ENCODE measurements at regions not wholly inside any gene's neighbourhood (a gene's known extent, or its start where the extent isn't known, plus 50 kb on each side); places are given as distances from the start of the nearest gene placed in this dataset.

DNA sequence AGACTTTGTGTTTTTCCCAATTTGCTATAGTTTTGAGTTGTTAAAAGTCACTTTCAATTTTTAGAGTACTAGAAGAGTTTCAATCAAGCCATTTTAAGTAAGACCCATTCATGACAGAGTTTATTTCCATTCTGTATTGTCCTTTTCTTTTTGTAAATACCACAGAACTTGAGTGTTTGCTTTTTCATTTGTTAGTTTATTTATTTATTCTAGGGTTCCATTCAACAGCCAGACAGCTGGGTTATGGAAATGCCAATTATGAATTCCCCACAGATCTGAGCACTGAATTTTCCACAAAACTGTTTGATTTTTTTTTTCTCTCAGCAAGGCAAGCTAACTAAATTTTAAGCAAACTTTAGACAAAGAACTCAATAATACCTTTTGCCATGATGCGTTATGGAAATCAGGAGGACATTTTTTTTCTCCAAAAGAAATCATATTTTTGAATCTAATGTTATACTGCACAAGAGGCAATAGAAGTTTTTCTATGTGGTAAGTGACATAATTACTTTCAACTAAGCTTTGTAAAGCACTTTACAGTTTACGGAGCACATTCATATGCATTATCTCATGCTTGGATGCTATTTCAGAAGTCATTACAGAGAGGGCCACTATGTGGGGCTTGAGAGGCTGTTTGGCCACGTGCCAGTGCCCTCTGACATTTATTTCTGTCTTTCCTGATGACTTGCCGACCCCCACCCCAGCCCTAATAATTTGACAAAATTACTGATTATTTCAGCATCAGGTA lies 181.5 kb downstream of the VRK1 start (continued):
- TF ChIP-seq ZFP3 (tag by site-specific recombination; IDR thresholded peaks at IDR 0.05; ENCODE audit: low read depth) (no peak), KLF8 (tag by site-specific recombination; IDR thresholded peaks at IDR 0.05) (no peak; the same call in 1 of the 2 replicates), SALL2 (tag by site-specific recombination; IDR thresholded peaks at IDR 0.05; ENCODE audit: borderline replicate concordance) (no peak), ZBTB21 (tag by site-specific recombination; IDR thresholded peaks at IDR 0.05) (no peak), ZNF416 (tag by site-specific recombination; IDR thresholded peaks at IDR 0.05) (no peak), ZNF555 (tag by site-specific recombination; conservative IDR thresholded peaks at IDR 0.05) (no peak), ZNF391 (tag by site-specific recombination; IDR thresholded peaks at IDR 0.05; ENCODE audit: borderline replicate concordance, low read depth) (no peak; the same call in 1 of the 2 replicates), RBAK (tag by site-specific recombination; IDR thresholded peaks at IDR 0.05) (no peak), SP3 (tag by site-specific recombination; IDR thresholded peaks at IDR 0.05) (no peak), ZNF561 (tag by site-specific recombination; IDR thresholded peaks at IDR 0.05; ENCODE audit: borderline replicate concordance) (no peak), ZNF585B (tag by site-specific recombination; IDR thresholded peaks at IDR 0.05) (no peak), ZBTB1 (tag by site-specific recombination; IDR thresholded peaks at IDR 0.05) (no peak), ZNF660 (tag by site-specific recombination; IDR thresholded peaks at IDR 0.05) (peak; percentile 63; the same call in 1 of the 2 replicates), REPIN1 (tag by site-specific recombination; IDR thresholded peaks at IDR 0.05; ENCODE audit: low read depth) (no peak), ZNF624 (tag by site-specific recombination; IDR thresholded peaks at IDR 0.05) (no peak), HOXA7 (CRISPR knock-in tag; IDR thresholded peaks at IDR 0.05; ENCODE audit: borderline replicate concordance) (no peak), KLF10 (tag by site-specific recombination; IDR thresholded peaks at IDR 0.05) (0 out of 2 replicates have a peak, but pooled peaks have one; percentile 19), ZNF843 (tag by site-specific recombination; IDR thresholded peaks at IDR 0.05) (no peak; the same call in 1 of the 2 replicates), ZFP69B (tag by site-specific recombination; IDR thresholded peaks at IDR 0.05) (0 out of 2 replicates have a peak, but pooled peaks have one; percentile 23), ZNF549 (tag by site-specific recombination; IDR thresholded peaks at IDR 0.05) (no peak), ZNF544 (tag by site-specific recombination; IDR thresholded peaks at IDR 0.05) (no peak), GLIS1 (tag by site-specific recombination; IDR thresholded peaks at IDR 0.05) (peak; percentile 44; the same call in 1 of the 2 replicates), TCF7L2 (IDR thresholded peaks at IDR 0.05; ENCODE audit: borderline replicate concordance, low read depth, low read length) (0 out of 2 replicates have a peak, but pooled peaks have one; percentile 34), ZNF664 (tag by site-specific recombination; IDR thresholded peaks at IDR 0.05) (no peak), ZNF701 (tag by site-specific recombination; IDR thresholded peaks at IDR 0.05) (no peak)
- TF ChIP-seq, protein P1, sequence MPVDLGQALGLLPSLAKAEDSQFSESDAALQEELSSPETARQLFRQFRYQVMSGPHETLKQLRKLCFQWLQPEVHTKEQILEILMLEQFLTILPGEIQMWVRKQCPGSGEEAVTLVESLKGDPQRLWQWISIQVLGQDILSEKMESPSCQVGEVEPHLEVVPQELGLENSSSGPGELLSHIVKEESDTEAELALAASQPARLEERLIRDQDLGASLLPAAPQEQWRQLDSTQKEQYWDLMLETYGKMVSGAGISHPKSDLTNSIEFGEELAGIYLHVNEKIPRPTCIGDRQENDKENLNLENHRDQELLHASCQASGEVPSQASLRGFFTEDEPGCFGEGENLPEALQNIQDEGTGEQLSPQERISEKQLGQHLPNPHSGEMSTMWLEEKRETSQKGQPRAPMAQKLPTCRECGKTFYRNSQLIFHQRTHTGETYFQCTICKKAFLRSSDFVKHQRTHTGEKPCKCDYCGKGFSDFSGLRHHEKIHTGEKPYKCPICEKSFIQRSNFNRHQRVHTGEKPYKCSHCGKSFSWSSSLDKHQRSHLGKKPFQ (tag by site-specific recombination; IDR thresholded peaks at IDR 0.05): no peak
- TF ChIP-seq, protein P2, sequence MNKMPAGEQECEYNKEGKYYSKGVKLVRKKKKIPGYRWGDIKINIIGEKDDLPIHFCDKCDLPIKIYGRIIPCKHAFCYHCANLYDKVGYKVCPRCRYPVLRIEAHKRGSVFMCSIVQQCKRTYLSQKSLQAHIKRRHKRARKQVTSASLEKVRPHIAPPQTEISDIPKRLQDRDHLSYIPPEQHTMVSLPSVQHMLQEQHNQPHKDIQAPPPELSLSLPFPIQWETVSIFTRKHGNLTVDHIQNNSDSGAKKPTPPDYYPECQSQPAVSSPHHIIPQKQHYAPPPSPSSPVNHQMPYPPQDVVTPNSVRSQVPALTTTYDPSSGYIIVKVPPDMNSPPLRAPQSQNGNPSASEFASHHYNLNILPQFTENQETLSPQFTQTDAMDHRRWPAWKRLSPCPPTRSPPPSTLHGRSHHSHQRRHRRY (tag by site-specific recombination; IDR thresholded peaks at IDR 0.05): no peak
- TF ChIP-seq, protein P3, sequence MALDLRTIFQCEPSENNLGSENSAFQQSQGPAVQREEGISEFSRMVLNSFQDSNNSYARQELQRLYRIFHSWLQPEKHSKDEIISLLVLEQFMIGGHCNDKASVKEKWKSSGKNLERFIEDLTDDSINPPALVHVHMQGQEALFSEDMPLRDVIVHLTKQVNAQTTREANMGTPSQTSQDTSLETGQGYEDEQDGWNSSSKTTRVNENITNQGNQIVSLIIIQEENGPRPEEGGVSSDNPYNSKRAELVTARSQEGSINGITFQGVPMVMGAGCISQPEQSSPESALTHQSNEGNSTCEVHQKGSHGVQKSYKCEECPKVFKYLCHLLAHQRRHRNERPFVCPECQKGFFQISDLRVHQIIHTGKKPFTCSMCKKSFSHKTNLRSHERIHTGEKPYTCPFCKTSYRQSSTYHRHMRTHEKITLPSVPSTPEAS (tag by site-specific recombination; IDR thresholded peaks at IDR 0.05): no peak
- TF ChIP-seq, protein P4, sequence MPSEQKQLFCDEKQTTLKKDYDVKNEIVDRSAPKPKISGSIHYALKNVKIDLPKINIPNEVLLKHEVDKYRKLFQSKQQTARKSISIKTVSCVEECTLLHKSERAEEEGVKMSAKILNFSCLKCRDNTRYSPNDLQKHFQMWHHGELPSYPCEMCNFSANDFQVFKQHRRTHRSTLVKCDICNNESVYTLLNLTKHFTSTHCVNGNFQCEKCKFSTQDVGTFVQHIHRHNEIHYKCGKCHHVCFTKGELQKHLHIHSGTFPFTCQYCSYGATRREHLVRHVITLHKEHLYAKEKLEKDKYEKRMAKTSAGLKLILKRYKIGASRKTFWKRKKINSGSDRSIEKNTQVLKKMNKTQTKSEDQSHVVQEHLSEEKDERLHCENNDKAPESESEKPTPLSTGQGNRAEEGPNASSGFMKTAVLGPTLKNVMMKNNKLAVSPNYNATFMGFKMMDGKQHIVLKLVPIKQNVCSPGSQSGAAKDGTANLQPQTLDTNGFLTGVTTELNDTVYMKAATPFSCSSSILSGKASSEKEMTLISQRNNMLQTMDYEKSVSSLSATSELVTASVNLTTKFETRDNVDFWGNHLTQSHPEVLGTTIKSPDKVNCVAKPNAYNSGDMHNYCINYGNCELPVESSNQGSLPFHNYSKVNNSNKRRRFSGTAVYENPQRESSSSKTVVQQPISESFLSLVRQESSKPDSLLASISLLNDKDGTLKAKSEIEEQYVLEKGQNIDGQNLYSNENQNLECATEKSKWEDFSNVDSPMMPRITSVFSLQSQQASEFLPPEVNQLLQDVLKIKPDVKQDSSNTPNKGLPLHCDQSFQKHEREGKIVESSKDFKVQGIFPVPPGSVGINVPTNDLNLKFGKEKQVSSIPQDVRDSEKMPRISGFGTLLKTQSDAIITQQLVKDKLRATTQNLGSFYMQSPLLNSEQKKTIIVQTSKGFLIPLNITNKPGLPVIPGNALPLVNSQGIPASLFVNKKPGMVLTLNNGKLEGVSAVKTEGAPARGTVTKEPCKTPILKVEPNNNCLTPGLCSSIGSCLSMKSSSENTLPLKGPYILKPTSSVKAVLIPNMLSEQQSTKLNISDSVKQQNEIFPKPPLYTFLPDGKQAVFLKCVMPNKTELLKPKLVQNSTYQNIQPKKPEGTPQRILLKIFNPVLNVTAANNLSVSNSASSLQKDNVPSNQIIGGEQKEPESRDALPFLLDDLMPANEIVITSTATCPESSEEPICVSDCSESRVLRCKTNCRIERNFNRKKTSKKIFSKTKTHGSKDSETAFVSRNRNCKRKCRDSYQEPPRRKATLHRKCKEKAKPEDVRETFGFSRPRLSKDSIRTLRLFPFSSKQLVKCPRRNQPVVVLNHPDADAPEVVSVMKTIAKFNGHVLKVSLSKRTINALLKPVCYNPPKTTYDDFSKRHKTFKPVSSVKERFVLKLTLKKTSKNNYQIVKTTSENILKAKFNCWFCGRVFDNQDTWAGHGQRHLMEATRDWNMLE (tag by site-specific recombination; conservative IDR thresholded peaks at IDR 0.05; ENCODE audit: low read depth): no peak
- TF ChIP-seq, protein P5, sequence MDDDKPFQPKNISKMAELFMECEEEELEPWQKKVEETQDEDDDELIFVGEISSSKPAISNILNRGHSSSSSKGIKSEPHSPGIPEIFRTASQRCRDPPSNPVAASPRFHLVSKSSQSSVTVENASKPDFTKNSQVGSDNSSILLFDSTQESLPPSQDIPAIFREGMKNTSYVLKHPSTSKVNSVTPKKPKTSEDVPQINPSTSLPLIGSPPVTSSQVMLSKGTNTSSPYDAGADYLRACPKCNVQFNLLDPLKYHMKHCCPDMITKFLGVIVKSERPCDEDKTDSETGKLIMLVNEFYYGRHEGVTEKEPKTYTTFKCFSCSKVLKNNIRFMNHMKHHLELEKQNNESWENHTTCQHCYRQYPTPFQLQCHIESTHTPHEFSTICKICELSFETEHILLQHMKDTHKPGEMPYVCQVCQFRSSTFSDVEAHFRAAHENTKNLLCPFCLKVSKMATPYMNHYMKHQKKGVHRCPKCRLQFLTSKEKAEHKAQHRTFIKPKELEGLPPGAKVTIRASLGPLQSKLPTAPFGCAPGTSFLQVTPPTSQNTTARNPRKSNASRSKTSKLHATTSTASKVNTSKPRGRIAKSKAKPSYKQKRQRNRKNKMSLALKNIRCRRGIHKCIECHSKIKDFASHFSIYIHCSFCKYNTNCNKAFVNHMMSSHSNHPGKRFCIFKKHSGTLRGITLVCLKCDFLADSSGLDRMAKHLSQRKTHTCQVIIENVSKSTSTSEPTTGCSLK (tag by site-specific recombination; IDR thresholded peaks at IDR 0.05): no peak
